OCI-LY7 (cell line): ENCODE measurements at regions not wholly inside any gene's neighbourhood (a gene's known extent, or its start where the extent isn't known, plus 50 kb on each side); places are given as distances from the start of the nearest gene placed in this dataset.

ENCODE experiments used
- EZH2phosphoT487 ChIP-seq: fragments of 200-600 bp; sonication (generic); IDR thresholded peaks from 2 replicates; pipeline ENCODE4 v1.6.1; 2018; ENCODE audit warnings: low read depth, borderline replicate concordance, mild to moderate bottlenecking, mixed run types, antibody characterized with exemption, low read length, moderate library complexity, mixed read lengths
- TF ChIP-seq, protein P1 (sequence below): fragments of 200-600 bp; sonication (generic); conservative IDR thresholded peaks from 2 replicates; pipeline ENCODE4 v1.5.1; 2014; ENCODE audit warnings: mild to moderate bottlenecking, antibody characterized with exemption, low read length, moderate library complexity, mixed read lengths

DNA sequence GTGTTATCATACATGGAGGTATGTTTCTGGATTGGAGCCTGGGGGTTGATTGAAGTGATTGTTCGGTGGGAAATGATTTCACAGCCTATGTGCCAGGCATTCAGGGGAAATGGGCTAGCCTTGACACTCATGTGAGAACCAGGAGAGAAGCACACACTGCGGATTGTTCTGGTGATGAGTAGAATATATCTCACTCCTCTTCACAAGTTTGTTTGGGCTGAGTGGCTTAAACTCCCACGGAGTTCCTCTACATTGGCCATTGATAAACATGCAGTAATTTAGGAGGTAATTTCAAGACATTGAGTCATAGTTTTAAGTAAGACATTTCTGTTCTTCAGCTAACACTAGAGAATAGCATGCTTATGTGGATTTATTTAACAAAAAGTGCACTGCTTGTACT lies 498.9 kb upstream of the NETO1 start:
- TF ChIP-seq, protein P1, sequence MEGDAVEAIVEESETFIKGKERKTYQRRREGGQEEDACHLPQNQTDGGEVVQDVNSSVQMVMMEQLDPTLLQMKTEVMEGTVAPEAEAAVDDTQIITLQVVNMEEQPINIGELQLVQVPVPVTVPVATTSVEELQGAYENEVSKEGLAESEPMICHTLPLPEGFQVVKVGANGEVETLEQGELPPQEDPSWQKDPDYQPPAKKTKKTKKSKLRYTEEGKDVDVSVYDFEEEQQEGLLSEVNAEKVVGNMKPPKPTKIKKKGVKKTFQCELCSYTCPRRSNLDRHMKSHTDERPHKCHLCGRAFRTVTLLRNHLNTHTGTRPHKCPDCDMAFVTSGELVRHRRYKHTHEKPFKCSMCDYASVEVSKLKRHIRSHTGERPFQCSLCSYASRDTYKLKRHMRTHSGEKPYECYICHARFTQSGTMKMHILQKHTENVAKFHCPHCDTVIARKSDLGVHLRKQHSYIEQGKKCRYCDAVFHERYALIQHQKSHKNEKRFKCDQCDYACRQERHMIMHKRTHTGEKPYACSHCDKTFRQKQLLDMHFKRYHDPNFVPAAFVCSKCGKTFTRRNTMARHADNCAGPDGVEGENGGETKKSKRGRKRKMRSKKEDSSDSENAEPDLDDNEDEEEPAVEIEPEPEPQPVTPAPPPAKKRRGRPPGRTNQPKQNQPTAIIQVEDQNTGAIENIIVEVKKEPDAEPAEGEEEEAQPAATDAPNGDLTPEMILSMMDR: no peak
- no peak for TF ChIP-seq EZH2phosphoT487
